Right ventricle myocardium superior (tissue), 1 donor: ENCODE measurements at regions not wholly inside any gene's neighbourhood (a gene's known extent, or its start where the extent isn't known, plus 50 kb on each side); places are given as distances from the start of the nearest gene placed in this dataset.
"Not testable (repeated sequence)": the region's sequence is repeated elsewhere in the genome, so short reads cannot be mapped to it uniquely, and the experiment has no call there.

ENCODE experiments used
- ATAC-seq: fragments of 200-7000 bp; cut with Tn5 transposase; one replicate; pipeline ENCODE4 v1.9.1; 2020; ENCODE audit warnings: mild to moderate bottlenecking; ENCODE audit not compliant: poor library complexity
- DNase-seq: peaks from one replicate; pipeline ENCODE4 v3.0.0-alpha.2; 2020
- intact Hi-C: fragments of 100-400 bp; cut with DNase I; formaldehyde crosslinking; loops from one replicate; pipeline ENCODE4 v1.11.2; 2022
- donor health status: DM: no; HTN: yes; CAD: no; lungs with severe emphysema.

GRCh38 chr3:5563537-5564277, 376.2 kb downstream of the EDEM1 start:
- no peak for DNase-seq
- intact Hi-C loops = no loop called here
- ATAC-seq = no peak

- ATAC-seq = no peak
- intact Hi-C loops = no loop called here
- DNase-seq = no peak
These were observed 376.8 kb downstream of the EDEM1 start for GRCh38 chr3:5564278-5564666.

- intact Hi-C loops = no loop called here
These were observed 377.5 kb downstream of the EDEM1 start for GRCh38 chr3:5565026-5565425.

GRCh38 chr3:5567113-5567512, 379.6 kb downstream of the EDEM1 start:
- DNase-seq (no peak), ATAC-seq (no peak)
- intact Hi-C loops = no loop called here

More at GRCh38 chr3:5565026-5565425, 377.5 kb downstream of the EDEM1 start:
- DNase-seq = no peak
- ATAC-seq = no peak

GRCh38 chr3:5568451-5568850, 380.9 kb downstream of the EDEM1 start:
- no peak for DNase-seq
- intact Hi-C loops = no loop called here

GRCh38 chr3:5569152-5569551, 381.6 kb downstream of the EDEM1 start:
- ATAC-seq (no peak), DNase-seq (no peak)
- intact Hi-C loops = no loop called here

More at GRCh38 chr3:5568451-5568850, 380.9 kb downstream of the EDEM1 start:
- no peak for ATAC-seq

GRCh38 chr3:5572168-5572567, 384.7 kb downstream of the EDEM1 start:
- DNase-seq = no peak
- intact Hi-C loops = no loop called here
- ATAC-seq = no peak

- no peak for ATAC-seq
- no peak for DNase-seq
- intact Hi-C loops = no loop called here
These were observed 388.9 kb downstream of the EDEM1 start for GRCh38 chr3:5576277-5577011.

GRCh38 chr3:5579139-5579602, 391.7 kb downstream of the EDEM1 start:
- no peak for ATAC-seq
- intact Hi-C loops = no loop called here
- DNase-seq = no peak

- ATAC-seq = no peak
- DNase-seq = no peak
- intact Hi-C loops = no loop called here
These were observed 392.4 kb downstream of the EDEM1 start for GRCh38 chr3:5579946-5580345.

GRCh38 chr3:5580826-5581225, 393.3 kb downstream of the EDEM1 start:
- intact Hi-C loops = no loop called here
- ATAC-seq = no peak
- DNase-seq = no peak

- ATAC-seq (no peak), DNase-seq (no peak)
- intact Hi-C loops = no loop called here
These were observed 394.2 kb downstream of the EDEM1 start for GRCh38 chr3:5581743-5582142.

GRCh38 chr3:5583920-5584319, 396.4 kb downstream of the EDEM1 start:
- ATAC-seq = no peak
- no peak for DNase-seq
- intact Hi-C loops = no loop called here

- intact Hi-C loops = no loop called here
- no peak for DNase-seq
- no peak for ATAC-seq
These were observed 397.6 kb downstream of the EDEM1 start for GRCh38 chr3:5585085-5585484.

GRCh38 chr3:5606884-5607472, 419.5 kb downstream of the EDEM1 start:
- ATAC-seq (no peak), DNase-seq (no peak)
- intact Hi-C loops = no loop called here

- no peak for ATAC-seq
- intact Hi-C loops = no loop called here
- no peak for DNase-seq
These were observed 420.1 kb downstream of the EDEM1 start for GRCh38 chr3:5607581-5607980.

GRCh38 chr3:5608971-5609370, 421.5 kb downstream of the EDEM1 start:
- ATAC-seq, DNase-seq, intact Hi-C loops: not testable (repeated sequence)

GRCh38 chr3:5613599-5613998, 426.1 kb downstream of the EDEM1 start:
- intact Hi-C loops = no loop called here
- DNase-seq = no peak
- ATAC-seq = no peak

- ATAC-seq = no peak
- DNase-seq = no peak
- intact Hi-C loops = no loop called here
These were observed 429.4 kb downstream of the EDEM1 start for GRCh38 chr3:5616873-5617272.

- ATAC-seq (no peak), DNase-seq (no peak)
- intact Hi-C loops = no loop called here
These were observed 430.7 kb downstream of the EDEM1 start for GRCh38 chr3:5618170-5618569.
